BE2C (cell line): ENCODE measurements at regions not wholly inside any gene's neighbourhood (a gene's known extent, or its start where the extent isn't known, plus 50 kb on each side); places are given as distances from the start of the nearest gene placed in this dataset.

ENCODE experiments used
- DNase-seq: peaks from one replicate; pipeline ENCODE4 v3.0.0-alpha.2; 2020
- H3K27me3 ChIP-seq: fragments of 250-450 bp; sonication (Bioruptor Pico); 2 replicates; pipeline ENCODE4 v1.5.1; 2020; ENCODE audit warnings: mild to moderate bottlenecking
- H3K36me3 ChIP-seq: fragments of 250-450 bp; sonication (Bioruptor Pico); 2 replicates; pipeline ENCODE4 v1.5.1; 2020; ENCODE audit warnings: mild to moderate bottlenecking
- H3K4me1 ChIP-seq: fragments of 250-450 bp; sonication (Bioruptor Pico); 2 replicates; pipeline ENCODE4 v1.5.1; 2020
- H3K4me3 ChIP-seq: 2 replicates; pipeline ENCODE4 v1.5.1; 2011; ENCODE audit warnings: low read depth, low read length
- H3K9me3 ChIP-seq: fragments of 250-450 bp; sonication (Bioruptor Pico); 2 replicates; pipeline ENCODE4 v1.5.1; 2020
- TF ChIP-seq, protein P1 (sequence below): IDR thresholded peaks from 2 replicates; pipeline ENCODE4 v1.5.1; 2012; ENCODE audit warnings: mild to moderate bottlenecking, low read depth, low read length

- Histone ChIP-seq H3K27me3 (peaks cover 12% of the 10 kb centered on the region), H3K36me3 (no peaks in the 10 kb centered on the region)
Measured at GRCh38 chr14:36465178-36465577, 54.9 kb downstream of the NKX2-1 start.

DNA sequence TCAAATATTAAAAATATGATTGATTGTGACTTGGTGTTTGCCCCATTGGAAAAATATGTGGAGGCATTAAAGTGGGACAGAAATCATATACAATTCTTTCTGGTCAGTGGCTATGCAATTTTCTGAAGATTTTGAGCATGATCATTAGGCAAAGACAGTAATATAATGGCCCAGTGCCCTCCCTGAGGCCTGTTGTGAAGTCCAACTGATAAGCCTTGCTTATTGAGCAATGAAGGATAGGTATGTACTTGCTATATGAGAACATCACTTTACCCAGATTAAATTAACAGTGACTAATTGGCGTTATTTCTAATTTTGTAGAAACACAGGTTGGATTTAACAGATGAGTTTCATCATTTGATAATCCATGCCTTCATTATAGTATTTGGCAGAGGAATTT, 57.1 kb downstream of the NKX2-1 start:
- Histone ChIP-seq H3K4me1 (no peaks in the 10 kb centered on the region), H3K9me3 (no peaks in the 10 kb centered on the region), H3K27me3 (peaks cover 8% of the 10 kb centered on the region), H3K36me3 (no peaks in the 10 kb centered on the region), H3K4me3 (no peak overlapping the region)
- TF ChIP-seq, protein P1, sequence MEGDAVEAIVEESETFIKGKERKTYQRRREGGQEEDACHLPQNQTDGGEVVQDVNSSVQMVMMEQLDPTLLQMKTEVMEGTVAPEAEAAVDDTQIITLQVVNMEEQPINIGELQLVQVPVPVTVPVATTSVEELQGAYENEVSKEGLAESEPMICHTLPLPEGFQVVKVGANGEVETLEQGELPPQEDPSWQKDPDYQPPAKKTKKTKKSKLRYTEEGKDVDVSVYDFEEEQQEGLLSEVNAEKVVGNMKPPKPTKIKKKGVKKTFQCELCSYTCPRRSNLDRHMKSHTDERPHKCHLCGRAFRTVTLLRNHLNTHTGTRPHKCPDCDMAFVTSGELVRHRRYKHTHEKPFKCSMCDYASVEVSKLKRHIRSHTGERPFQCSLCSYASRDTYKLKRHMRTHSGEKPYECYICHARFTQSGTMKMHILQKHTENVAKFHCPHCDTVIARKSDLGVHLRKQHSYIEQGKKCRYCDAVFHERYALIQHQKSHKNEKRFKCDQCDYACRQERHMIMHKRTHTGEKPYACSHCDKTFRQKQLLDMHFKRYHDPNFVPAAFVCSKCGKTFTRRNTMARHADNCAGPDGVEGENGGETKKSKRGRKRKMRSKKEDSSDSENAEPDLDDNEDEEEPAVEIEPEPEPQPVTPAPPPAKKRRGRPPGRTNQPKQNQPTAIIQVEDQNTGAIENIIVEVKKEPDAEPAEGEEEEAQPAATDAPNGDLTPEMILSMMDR = no peak
- no peak for DNase-seq

More at GRCh38 chr14:36465178-36465577, 54.9 kb downstream of the NKX2-1 start:
- Histone ChIP-seq H3K4me1 (no peaks in the 10 kb centered on the region), H3K9me3 (no peaks in the 10 kb centered on the region), H3K4me3 (no peak overlapping the region)
- no peak for DNase-seq
- TF ChIP-seq, protein P1 = no peak

DNA sequence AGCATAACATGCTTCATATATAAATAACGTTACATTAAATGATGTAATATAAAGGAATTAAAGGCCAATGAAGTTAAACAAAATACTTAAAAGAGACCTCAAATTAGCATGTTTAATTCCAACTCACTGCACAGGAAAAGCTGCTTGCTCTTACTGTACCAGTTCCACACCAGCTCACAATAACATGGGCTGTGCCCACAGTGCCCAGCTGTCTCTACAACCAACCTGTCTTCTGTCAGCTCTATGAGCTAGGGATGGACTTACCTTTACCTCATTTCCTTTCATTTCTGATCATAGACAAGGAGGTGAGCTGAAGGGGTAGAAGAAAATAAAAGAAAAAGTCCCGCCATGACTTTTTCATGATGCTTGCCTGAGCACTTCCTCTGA, 64.8 kb downstream of the NKX2-1 start:
- Histone ChIP-seq H3K27me3 (peaks cover 4% of the 10 kb centered on the region; the same call in 1 of the 2 replicates), H3K36me3 (no peaks in the 10 kb centered on the region), H3K9me3 (no peaks in the 10 kb centered on the region), H3K4me3 (no peak overlapping the region), H3K4me1 (no peaks in the 10 kb centered on the region)
- no peak for DNase-seq
- TF ChIP-seq, protein P1 = no peak

DNA sequence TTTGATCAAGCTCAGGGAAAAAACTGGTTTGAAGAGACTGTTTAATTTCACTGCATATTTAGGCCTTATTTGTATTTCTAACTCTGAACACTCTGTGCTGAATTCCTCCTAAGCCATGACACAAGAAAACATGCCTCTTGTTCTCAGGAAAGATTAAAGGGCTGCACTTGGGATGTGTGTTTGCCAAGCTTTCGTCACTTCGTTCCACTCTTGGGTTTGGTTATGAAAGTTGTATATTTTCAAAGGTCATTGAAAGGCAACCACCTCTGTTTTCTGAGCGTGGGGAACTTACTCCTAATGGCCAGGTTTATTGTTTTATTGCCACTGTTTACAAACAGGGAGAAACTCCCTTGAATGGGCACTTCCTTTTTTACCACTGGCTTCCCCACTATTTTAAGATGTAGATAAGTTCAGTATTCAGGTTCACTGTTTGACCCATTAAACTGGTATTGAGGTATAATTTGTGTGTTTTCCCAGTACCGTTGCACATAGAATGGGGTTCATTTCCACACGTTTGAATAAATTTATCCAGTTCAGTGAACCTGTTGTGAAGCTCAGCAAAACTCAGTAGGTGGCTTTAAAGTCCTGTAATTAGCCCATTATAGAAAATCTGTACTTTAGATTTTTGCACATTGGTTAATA, 65.3 kb downstream of the NKX2-1 start:
- peaks cover 4% of the 10 kb centered on the region; the same call in 1 of the 2 replicates for H3K27me3 ChIP-seq
- H3K9me3 ChIP-seq = no peaks in the 10 kb centered on the region
- no peak for DNase-seq
- TF ChIP-seq, protein P1 = no peak
- H3K4me3 ChIP-seq = no peak overlapping the region
- H3K4me1 ChIP-seq = no peaks in the 10 kb centered on the region
- H3K36me3 ChIP-seq = no peaks in the 10 kb centered on the region

DNA sequence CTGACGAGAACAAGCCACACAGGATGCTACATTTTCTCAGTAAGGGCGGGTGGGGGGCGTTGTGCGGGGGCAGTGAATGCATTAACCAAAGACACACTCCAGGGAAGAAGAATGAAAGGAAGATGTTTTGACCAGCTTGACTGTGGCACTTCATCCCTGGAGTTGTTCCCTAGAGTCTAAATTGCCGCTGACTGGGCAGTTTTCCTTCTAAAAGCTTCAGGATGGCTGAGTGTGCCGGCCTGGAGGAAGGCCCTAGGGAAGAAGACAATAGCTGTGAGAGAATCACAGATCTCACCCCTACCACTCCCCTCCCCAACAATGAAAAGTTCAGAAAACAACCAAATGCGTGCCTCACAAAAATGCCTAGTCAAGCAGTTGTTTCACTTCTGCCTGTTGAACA, 67.2 kb downstream of the NKX2-1 start:
- Histone ChIP-seq H3K4me1 (no peaks in the 10 kb centered on the region), H3K9me3 (no peaks in the 10 kb centered on the region), H3K4me3 (no peak overlapping the region), H3K27me3 (peaks cover 4% of the 10 kb centered on the region; the same call in 1 of the 2 replicates), H3K36me3 (no peaks in the 10 kb centered on the region)
- DNase-seq = no peak
- TF ChIP-seq, protein P1 = no peak

GRCh38 chr14:36451310-36452065, 68.5 kb downstream of the NKX2-1 start:
- DNase-seq = no peak
- Histone ChIP-seq H3K4me3 (no peak overlapping the region), H3K9me3 (no peaks in the 10 kb centered on the region), H3K27me3 (peaks cover 4% of the 10 kb centered on the region; the same call in 1 of the 2 replicates), H3K36me3 (no peaks in the 10 kb centered on the region), H3K4me1 (no peaks in the 10 kb centered on the region)
- TF ChIP-seq, protein P1 = no peak
